Smooth muscle cell (in vitro differentiated cells): ENCODE measurements at regions not wholly inside any gene's neighbourhood (a gene's known extent, or its start where the extent isn't known, plus 50 kb on each side); places are given as distances from the start of the nearest gene placed in this dataset.
A peak's percentile ranks its signal among the peaks of the same experiment; 100 is the strongest.
"Not testable (repeated sequence)": the region's sequence is repeated elsewhere in the genome, so short reads cannot be mapped to it uniquely, and the experiment has no call there.

Experiments used
- DNase-seq: peaks from one replicate; lab custom pipeline; 2025; ENCODE audit not compliant: unreplicated experiment; lab: John Stamatoyannopoulos, UW
- H2AFZ ChIP-seq: fragments of 200-600 bp; sonication (generic); 2 replicates; pipeline ENCODE4 v1.6.0; 2016; ENCODE audit warnings: antibody characterized with exemption, low read depth, mild to moderate bottlenecking
- H3F3A ChIP-seq: fragments of 200-600 bp; sonication (generic); 2 replicates; pipeline ENCODE4 v1.6.0; 2017; ENCODE audit warnings: antibody characterized with exemption, low read depth
- H3K27ac ChIP-seq: fragments of 200-600 bp; sonication (generic); 2 replicates; pipeline ENCODE4 v1.5.1; 2016; ENCODE audit warnings: low read depth, mild to moderate bottlenecking
- H3K27me3 ChIP-seq: fragments of 200-600 bp; sonication (generic); 2 replicates; pipeline ENCODE4 v1.6.1; 2016; ENCODE audit warnings: low read depth, mild to moderate bottlenecking
- H3K36me3 ChIP-seq: fragments of 200-600 bp; sonication (generic); 2 replicates; pipeline ENCODE4 v1.5.1; 2016; ENCODE audit warnings: low read depth
- H3K4me1 ChIP-seq: fragments of 200-600 bp; sonication (generic); 2 replicates; pipeline ENCODE4 v1.5.1; 2016; ENCODE audit warnings: low read depth
- H3K4me2 ChIP-seq: fragments of 200-600 bp; sonication (generic); 2 replicates; pipeline ENCODE4 v1.6.0; 2016; ENCODE audit warnings: mild to moderate bottlenecking
- H3K4me3 ChIP-seq: fragments of 200-600 bp; sonication (generic); 2 replicates; pipeline ENCODE4 v1.5.1; 2016; ENCODE audit warnings: mild to moderate bottlenecking
- H3K79me2 ChIP-seq: fragments of 200-600 bp; sonication (generic); 2 replicates; pipeline ENCODE4 v1.6.0; 2016; ENCODE audit warnings: low read depth, mild to moderate bottlenecking
- H3K9ac ChIP-seq: fragments of 200-600 bp; sonication (generic); 2 replicates; pipeline ENCODE4 v1.6.0; 2016; ENCODE audit warnings: low read depth
- H3K9me3 ChIP-seq: fragments of 200-600 bp; sonication (generic); replicated peaks from 2 replicates; pipeline ENCODE4 v1.5.1; 2016; ENCODE audit warnings: low read depth
- H4K20me1 ChIP-seq: fragments of 200-600 bp; sonication (generic); 2 replicates; pipeline ENCODE4 v1.6.0; 2016; ENCODE audit warnings: low read depth
- CTCF ChIP-seq: fragments of 200-600 bp; sonication (generic); IDR thresholded peaks from 2 replicates; pipeline ENCODE4 v1.5.1; 2017; ENCODE audit warnings: borderline replicate concordance, mild to moderate bottlenecking, antibody characterized with exemption; ENCODE audit not compliant: insufficient read depth, poor library complexity, severe bottlenecking
- WGBS: methylation state at CpG from one replicate; pipeline ENCODE4 v1.1.7; 2016; ENCODE audit warnings: low lambda C conversion rate; 5-methylcytosine and 5-hydroxymethylcytosine counted together

GRCh38 chr7:39984-40740 lies 152.2 kb upstream of the FAM20C start:
- TF ChIP-seq CTCF: peak; percentile 29
- H3K36me3 ChIP-seq, H3K27ac ChIP-seq, H3K4me3 ChIP-seq, DNase-seq, H2AFZ ChIP-seq, H3K4me2 ChIP-seq, H4K20me1 ChIP-seq, H3K4me1 ChIP-seq, H3K9ac ChIP-seq, H3K79me2 ChIP-seq, H3K9me3 ChIP-seq, H3K27me3 ChIP-seq, H3F3A ChIP-seq: not testable (repeated sequence)
- 10% methylated on average over 4 of the region's 5 CpGs for WGBS

- Histone ChIP-seq H3K4me2 (no peak overlapping the region), H3K9me3 (no peaks in the 10 kb centered on the region), H3K36me3 (no peaks in the 10 kb centered on the region), H3K27me3 (peaks cover 3% of the 10 kb centered on the region), H3K79me2 (no peaks in the 10 kb centered on the region), H3K4me1 (no peaks in the 10 kb centered on the region), H3K27ac (no peak overlapping the region), H3K9ac (no peak overlapping the region), H4K20me1 (no peaks in the 10 kb centered on the region), H3K4me3 (no peak overlapping the region), H3F3A (no peaks in the 10 kb centered on the region), H2AFZ (no peak overlapping the region)
- 84% methylated on average over 16 of the region's 16 CpGs for WGBS
- no peak for DNase-seq
- TF ChIP-seq CTCF: no peak
Measured at GRCh38 chr7:40799-41750, 151.3 kb upstream of the FAM20C start.

- Histone ChIP-seq H3K27me3 (peaks cover 3% of the 10 kb centered on the region), H4K20me1 (no peaks in the 10 kb centered on the region), H3K27ac (no peak overlapping the region), H3K79me2 (no peaks in the 10 kb centered on the region), H3K9me3 (no peaks in the 10 kb centered on the region), H3F3A (no peaks in the 10 kb centered on the region), H2AFZ (no peak overlapping the region), H3K9ac (no peak overlapping the region), H3K4me1 (no peaks in the 10 kb centered on the region), H3K4me2 (no peak overlapping the region), H3K4me3 (no peak overlapping the region), H3K36me3 (no peaks in the 10 kb centered on the region)
- no peak for TF ChIP-seq CTCF
- 77% methylated on average over 10 of the region's 10 CpGs for WGBS
- no peak for DNase-seq
Measured at GRCh38 chr7:41917-42565, 150.3 kb upstream of the FAM20C start.
